ENCODE measurements at regions not wholly inside any gene's neighbourhood (a gene's known extent, or its start where the extent isn't known, plus 50 kb on each side); places are given as distances from the start of the nearest gene placed in this dataset.

DNA sequence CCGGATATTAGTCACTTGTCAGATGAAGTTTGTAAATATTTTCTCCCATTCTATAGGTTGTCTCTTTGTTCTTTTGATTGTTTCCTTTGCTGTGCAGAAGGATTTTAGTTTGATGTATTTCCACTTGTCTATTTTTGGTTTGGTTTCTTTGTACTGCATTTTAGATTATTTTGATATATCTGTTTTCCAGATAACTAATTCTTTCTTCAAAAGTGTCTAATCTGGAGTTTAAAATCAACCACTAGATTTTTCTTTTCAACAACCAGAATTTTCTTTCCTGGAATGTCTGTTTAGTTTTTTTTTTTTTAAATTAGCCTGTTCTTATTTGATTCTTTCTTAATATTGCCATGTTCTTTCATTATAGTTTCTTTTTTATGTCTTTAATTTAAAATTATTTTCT, 116.8 kb upstream of the INHBA start:
- Histone ChIP-seq H3K27ac (ENCODE audit: low read depth, low read length) (no peak overlapping the region), H3K4me3 (ENCODE audit: low read depth, low read length) (no peak overlapping the region), H3K79me2 (ENCODE audit: control insufficient read depth, insufficient read depth, low read length, unreplicated experiment) (no peaks in the 10 kb centered on the region), H3K4me1 (ENCODE audit: control insufficient read depth, insufficient read depth, low read length, unreplicated experiment) (peaks cover 11% of the 10 kb centered on the region), H3K27me3 (ENCODE audit: insufficient read depth, low read length) (no peaks in the 10 kb centered on the region), H2AFZ (ENCODE audit: low read length, unreplicated experiment) (no peak overlapping the region), H3K36me3 (ENCODE audit: insufficient read depth, low read length) (no peaks in the 10 kb centered on the region)

DNA sequence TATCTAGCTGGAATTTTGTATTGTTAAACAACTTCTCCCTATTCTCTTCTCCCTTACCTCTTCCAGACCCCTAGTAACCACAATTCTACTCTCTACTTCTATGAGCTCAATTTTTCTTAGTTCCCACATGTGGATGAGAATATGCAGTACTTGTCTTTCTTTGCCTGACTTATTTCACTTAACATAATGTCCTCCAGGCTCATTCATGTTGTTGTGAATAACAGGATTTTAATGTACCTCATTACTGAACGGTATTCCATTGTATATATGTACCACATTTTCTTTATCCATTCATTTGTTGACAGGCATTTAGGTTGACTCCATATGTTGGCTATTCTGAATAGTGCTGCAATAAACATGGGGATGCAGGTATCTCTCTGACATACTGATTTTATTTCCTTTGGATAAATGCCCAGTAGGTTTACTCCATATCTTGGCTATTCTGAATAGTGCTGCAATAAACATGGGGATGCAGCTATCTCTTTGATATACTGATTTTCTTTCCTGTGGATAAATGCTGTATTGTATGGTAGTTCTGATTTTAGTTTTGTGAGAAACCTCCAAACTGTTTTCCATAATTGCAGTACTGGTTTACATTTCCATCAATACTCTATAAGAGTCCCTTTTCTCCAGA, 116.0 kb upstream of the INHBA start:
- Histone ChIP-seq H3K27ac (ENCODE audit: low read depth, low read length) (no peak overlapping the region), H3K36me3 (ENCODE audit: insufficient read depth, low read length) (no peaks in the 10 kb centered on the region), H2AFZ (ENCODE audit: low read length, unreplicated experiment) (no peak overlapping the region), H3K4me3 (ENCODE audit: low read depth, low read length) (no peak overlapping the region), H3K79me2 (ENCODE audit: control insufficient read depth, insufficient read depth, low read length, unreplicated experiment) (no peaks in the 10 kb centered on the region), H3K27me3 (ENCODE audit: insufficient read depth, low read length) (no peaks in the 10 kb centered on the region), H3K4me1 (ENCODE audit: control insufficient read depth, insufficient read depth, low read length, unreplicated experiment) (peaks cover 4% of the 10 kb centered on the region)

DNA sequence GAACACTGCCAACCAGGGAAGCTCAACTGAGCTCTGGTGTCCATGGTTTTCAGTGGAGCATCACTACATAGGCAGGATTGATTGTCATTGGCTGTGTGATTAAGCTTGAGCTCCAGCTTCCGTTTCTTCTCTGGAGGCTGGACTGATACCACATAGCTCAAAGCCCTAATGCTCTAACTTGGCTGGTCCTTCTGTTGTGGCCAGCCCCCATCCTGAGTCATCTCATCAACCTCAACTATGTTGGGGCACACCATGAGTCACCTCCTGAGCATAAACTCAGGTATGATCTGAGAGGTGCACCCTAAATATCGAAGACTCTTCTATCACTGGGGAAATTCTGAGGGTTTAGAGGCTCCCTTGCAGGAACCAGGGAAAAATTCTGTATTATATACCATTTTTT, 114.5 kb upstream of the INHBA start:
- no peak overlapping the region for H3K4me3 ChIP-seq (ENCODE audit: low read depth, low read length)
- H3K4me1 ChIP-seq (ENCODE audit: control insufficient read depth, insufficient read depth, low read length, unreplicated experiment): peaks cover 4% of the 10 kb centered on the region
- no peaks in the 10 kb centered on the region for H3K27me3 ChIP-seq (ENCODE audit: insufficient read depth, low read length)
- no peak overlapping the region for H3K27ac ChIP-seq (ENCODE audit: low read depth, low read length)
- no peaks in the 10 kb centered on the region for H3K36me3 ChIP-seq (ENCODE audit: insufficient read depth, low read length)
- H3K79me2 ChIP-seq (ENCODE audit: control insufficient read depth, insufficient read depth, low read length, unreplicated experiment): no peaks in the 10 kb centered on the region
- H2AFZ ChIP-seq (ENCODE audit: low read length, unreplicated experiment): no peak overlapping the region

DNA sequence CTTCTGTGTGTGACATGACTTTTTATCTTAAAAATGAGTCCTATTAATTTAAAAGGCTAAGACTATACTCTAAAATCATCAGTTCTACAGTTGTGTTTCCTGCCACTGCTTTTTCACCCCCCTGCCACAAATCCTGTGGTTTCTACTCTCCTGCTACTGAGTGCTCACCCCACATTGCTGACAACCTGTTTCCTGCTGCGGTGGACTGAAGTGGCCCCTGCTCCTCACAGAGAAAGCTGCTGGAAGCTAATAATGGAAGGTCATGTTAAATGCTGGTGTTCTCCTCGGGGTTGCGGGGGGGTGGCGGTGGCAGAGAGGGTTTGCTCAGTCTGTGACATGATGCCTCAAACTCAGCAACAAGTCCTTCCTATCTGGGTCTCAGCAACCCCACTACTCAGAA, 113.2 kb upstream of the INHBA start:
- Histone ChIP-seq H3K4me1 (ENCODE audit: control insufficient read depth, insufficient read depth, low read length, unreplicated experiment) (peaks cover 4% of the 10 kb centered on the region), H3K27me3 (ENCODE audit: insufficient read depth, low read length) (no peaks in the 10 kb centered on the region), H3K27ac (ENCODE audit: low read depth, low read length) (no peak overlapping the region), H3K79me2 (ENCODE audit: control insufficient read depth, insufficient read depth, low read length, unreplicated experiment) (no peaks in the 10 kb centered on the region), H2AFZ (ENCODE audit: low read length, unreplicated experiment) (no peak overlapping the region), H3K4me3 (ENCODE audit: low read depth, low read length) (no peak overlapping the region), H3K36me3 (ENCODE audit: insufficient read depth, low read length) (no peaks in the 10 kb centered on the region)

DNA sequence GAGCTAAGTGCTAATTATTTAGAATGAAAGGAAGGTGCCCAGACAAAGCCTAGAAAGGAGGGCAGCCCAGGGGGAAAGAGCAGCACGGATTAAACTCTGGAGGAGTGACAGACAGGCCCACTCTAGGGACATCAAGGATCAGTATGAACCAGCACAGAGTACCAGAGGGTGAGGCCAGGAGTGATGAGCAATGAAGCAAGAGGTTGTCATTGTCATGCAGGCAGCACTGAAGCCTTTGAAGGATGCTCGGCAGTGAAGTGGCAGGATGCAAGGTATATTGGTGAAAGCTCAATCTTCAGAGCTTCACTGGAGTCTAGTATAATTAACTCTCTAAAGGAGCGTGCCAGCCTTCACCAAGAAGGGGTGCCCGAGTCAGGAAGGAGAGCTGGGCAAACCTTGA, 112.0 kb upstream of the INHBA start:
- no peaks in the 10 kb centered on the region for H3K36me3 ChIP-seq (ENCODE audit: insufficient read depth, low read length)
- H3K27me3 ChIP-seq (ENCODE audit: insufficient read depth, low read length): no peaks in the 10 kb centered on the region
- no peaks in the 10 kb centered on the region for H3K79me2 ChIP-seq (ENCODE audit: control insufficient read depth, insufficient read depth, low read length, unreplicated experiment)
- H3K4me1 ChIP-seq (ENCODE audit: control insufficient read depth, insufficient read depth, low read length, unreplicated experiment): peaks cover 4% of the 10 kb centered on the region
- no peak overlapping the region for H3K4me3 ChIP-seq (ENCODE audit: low read depth, low read length)
- no peak overlapping the region for H3K27ac ChIP-seq (ENCODE audit: low read depth, low read length)
- H2AFZ ChIP-seq (ENCODE audit: low read length, unreplicated experiment): no peak overlapping the region

DNA sequence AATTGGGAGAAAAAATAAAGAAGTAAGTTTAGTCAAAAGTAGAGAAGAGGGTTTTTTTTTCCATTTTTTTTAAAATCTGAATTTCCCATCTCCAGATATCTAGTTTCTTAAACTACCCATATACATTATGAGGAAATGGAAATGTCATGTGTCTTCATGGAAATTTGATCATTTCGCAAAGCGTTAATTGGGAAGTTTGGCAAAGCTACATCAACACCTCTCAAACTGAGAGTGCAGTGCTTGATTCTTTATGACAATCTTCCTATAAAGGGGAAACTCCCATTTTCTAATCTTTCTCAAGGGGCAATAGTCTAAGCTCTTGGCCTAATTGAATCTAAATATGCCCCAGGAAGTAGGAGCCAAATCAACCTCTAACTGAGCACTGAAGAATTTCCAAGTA, 110.4 kb upstream of the INHBA start:
- Histone ChIP-seq H3K4me3 (ENCODE audit: low read depth, low read length) (no peak overlapping the region), H3K79me2 (ENCODE audit: control insufficient read depth, insufficient read depth, low read length, unreplicated experiment) (no peaks in the 10 kb centered on the region), H3K36me3 (ENCODE audit: insufficient read depth, low read length) (no peaks in the 10 kb centered on the region), H3K27me3 (ENCODE audit: insufficient read depth, low read length) (no peaks in the 10 kb centered on the region), H3K4me1 (ENCODE audit: control insufficient read depth, insufficient read depth, low read length, unreplicated experiment) (peaks cover 4% of the 10 kb centered on the region), H2AFZ (ENCODE audit: low read length, unreplicated experiment) (no peak overlapping the region), H3K27ac (ENCODE audit: low read depth, low read length) (no peak overlapping the region)

DNA sequence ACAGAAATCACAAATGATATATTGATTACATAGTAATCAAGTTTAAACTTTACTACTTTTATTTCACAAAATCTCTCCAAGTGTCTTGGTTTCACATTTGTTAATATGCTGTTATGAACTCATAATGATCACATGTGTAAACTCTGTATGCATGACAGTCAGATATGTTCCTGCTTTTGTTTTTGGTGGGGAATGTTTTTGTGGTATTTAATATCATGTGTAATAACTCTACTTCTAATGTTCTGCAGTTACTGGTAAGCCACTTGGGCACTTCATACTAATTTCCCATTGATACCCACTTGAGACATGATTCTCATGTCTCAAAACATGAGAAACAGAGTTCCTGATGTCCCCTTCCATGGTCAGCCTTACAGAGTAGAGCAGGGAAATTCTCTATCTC, 109.1 kb upstream of the INHBA start:
- Histone ChIP-seq H3K27ac (ENCODE audit: low read depth, low read length) (no peak overlapping the region), H3K4me1 (ENCODE audit: control insufficient read depth, insufficient read depth, low read length, unreplicated experiment) (no peaks in the 10 kb centered on the region), H3K79me2 (ENCODE audit: control insufficient read depth, insufficient read depth, low read length, unreplicated experiment) (no peaks in the 10 kb centered on the region), H2AFZ (ENCODE audit: low read length, unreplicated experiment) (no peak overlapping the region), H3K36me3 (ENCODE audit: insufficient read depth, low read length) (no peaks in the 10 kb centered on the region), H3K27me3 (ENCODE audit: insufficient read depth, low read length) (no peaks in the 10 kb centered on the region), H3K4me3 (ENCODE audit: low read depth, low read length) (no peak overlapping the region)

DNA sequence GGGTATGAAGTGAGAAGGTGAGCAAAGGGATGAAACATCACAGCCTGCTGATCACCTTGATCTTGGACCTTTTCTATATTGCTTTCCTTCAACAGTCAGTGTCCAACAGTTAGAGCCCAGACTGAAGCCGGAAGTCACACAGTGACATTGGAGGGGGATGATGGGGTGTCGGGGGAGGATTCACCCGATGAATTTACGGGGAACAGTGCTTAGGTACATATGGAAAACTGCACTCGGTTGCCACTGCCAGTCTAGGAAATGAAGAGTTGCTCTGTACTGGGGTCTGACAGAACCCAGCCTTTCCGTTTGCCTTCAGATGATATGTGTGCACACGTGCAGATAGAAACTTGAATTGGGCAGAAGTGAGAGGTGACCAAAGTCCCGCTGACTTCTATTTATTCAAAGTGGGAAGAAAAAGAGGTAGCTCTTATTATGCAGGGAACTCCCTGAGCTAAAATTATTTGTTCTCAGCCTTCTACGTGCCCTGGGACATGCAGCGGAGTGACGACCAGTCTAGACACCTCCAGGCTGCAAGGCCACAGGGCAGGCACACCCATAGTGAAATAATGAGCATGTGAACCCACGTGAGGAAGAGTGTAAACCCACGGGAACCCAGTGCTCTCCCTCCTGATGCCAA, 107.2 kb upstream of the INHBA start:
- no peaks in the 10 kb centered on the region for H3K79me2 ChIP-seq (ENCODE audit: control insufficient read depth, insufficient read depth, low read length, unreplicated experiment)
- H3K4me1 ChIP-seq (ENCODE audit: control insufficient read depth, insufficient read depth, low read length, unreplicated experiment): no peaks in the 10 kb centered on the region
- no peak overlapping the region for H3K27ac ChIP-seq (ENCODE audit: low read depth, low read length)
- no peaks in the 10 kb centered on the region for H3K36me3 ChIP-seq (ENCODE audit: insufficient read depth, low read length)
- H3K4me3 ChIP-seq (ENCODE audit: low read depth, low read length): no peak overlapping the region
- no peak overlapping the region for H2AFZ ChIP-seq (ENCODE audit: low read length, unreplicated experiment)
- no peaks in the 10 kb centered on the region for H3K27me3 ChIP-seq (ENCODE audit: insufficient read depth, low read length)

DNA sequence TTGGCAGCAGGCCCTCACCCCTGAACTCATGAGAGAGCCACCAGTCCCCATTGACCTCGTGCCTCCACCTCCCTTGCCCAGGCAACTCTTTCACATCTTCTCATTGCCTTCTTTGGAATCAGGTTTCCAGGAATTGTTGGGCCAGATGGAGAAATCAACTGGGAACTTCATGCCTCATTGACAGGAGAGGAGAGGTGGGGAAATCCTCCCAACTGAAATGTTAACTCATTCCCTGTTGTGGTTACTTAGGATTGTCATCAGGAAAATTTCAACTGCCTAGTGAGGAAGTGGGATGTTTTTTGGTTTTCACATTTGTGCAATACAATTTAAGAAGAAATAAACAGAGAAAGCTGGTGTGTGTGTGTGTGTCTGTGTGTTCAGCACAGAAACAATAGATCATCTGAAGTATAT, 106.6 kb upstream of the INHBA start:
- H2AFZ ChIP-seq (ENCODE audit: low read length, unreplicated experiment): no peak overlapping the region
- H3K79me2 ChIP-seq (ENCODE audit: control insufficient read depth, insufficient read depth, low read length, unreplicated experiment): no peaks in the 10 kb centered on the region
- H3K36me3 ChIP-seq (ENCODE audit: insufficient read depth, low read length): no peaks in the 10 kb centered on the region
- no peak overlapping the region for H3K27ac ChIP-seq (ENCODE audit: low read depth, low read length)
- H3K4me3 ChIP-seq (ENCODE audit: low read depth, low read length): no peak overlapping the region
- no peaks in the 10 kb centered on the region for H3K27me3 ChIP-seq (ENCODE audit: insufficient read depth, low read length)
- no peaks in the 10 kb centered on the region for H3K4me1 ChIP-seq (ENCODE audit: control insufficient read depth, insufficient read depth, low read length, unreplicated experiment)

DNA sequence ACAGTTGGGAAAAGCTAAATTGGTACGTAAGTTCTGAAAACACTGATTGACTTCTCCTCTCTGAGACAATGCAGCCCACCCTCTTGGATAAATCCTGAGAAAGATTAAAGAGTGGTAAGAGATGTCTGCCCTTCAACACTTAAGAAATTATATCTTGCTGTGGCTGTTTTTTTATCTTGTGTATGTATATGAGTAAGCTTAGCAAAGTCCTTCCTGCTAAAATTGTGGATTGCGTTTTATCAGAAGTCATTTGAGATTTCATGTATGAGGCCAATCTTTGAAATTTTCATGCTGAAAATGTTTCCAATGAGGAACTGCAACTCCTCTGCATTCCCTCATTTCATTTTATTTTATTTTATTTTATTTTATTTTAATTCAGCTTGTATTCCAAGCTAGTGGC, 106.2 kb upstream of the INHBA start:
- Histone ChIP-seq H2AFZ (ENCODE audit: low read length, unreplicated experiment) (no peak overlapping the region), H3K4me3 (ENCODE audit: low read depth, low read length) (no peak overlapping the region), H3K79me2 (ENCODE audit: control insufficient read depth, insufficient read depth, low read length, unreplicated experiment) (no peaks in the 10 kb centered on the region), H3K27ac (ENCODE audit: low read depth, low read length) (no peak overlapping the region), H3K27me3 (ENCODE audit: insufficient read depth, low read length) (no peaks in the 10 kb centered on the region), H3K36me3 (ENCODE audit: insufficient read depth, low read length) (no peaks in the 10 kb centered on the region), H3K4me1 (ENCODE audit: control insufficient read depth, insufficient read depth, low read length, unreplicated experiment) (no peaks in the 10 kb centered on the region)

DNA sequence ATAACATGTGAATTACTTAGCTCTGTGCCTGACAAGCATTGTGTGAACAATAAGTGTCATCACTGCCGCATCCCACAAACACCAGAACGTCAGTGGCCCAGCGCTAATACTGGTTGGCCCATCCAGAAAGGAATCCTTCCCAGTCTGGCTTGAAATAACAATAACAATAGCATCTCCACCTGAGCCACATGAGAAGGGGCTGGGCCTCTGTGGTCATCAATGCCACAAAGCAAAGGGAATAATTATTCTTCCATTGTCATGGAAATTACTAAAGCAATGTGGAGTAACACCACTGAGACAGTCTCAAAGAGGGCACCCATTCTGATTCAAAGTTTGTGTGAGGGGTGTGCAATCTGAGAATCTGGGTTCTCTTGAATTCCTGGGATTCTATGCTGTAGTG, 105.7 kb upstream of the INHBA start:
- Histone ChIP-seq H3K27ac (ENCODE audit: low read depth, low read length) (no peak overlapping the region), H3K36me3 (ENCODE audit: insufficient read depth, low read length) (no peaks in the 10 kb centered on the region), H3K79me2 (ENCODE audit: control insufficient read depth, insufficient read depth, low read length, unreplicated experiment) (no peaks in the 10 kb centered on the region), H3K4me1 (ENCODE audit: control insufficient read depth, insufficient read depth, low read length, unreplicated experiment) (no peaks in the 10 kb centered on the region), H2AFZ (ENCODE audit: low read length, unreplicated experiment) (no peak overlapping the region), H3K4me3 (ENCODE audit: low read depth, low read length) (no peak overlapping the region), H3K27me3 (ENCODE audit: insufficient read depth, low read length) (no peaks in the 10 kb centered on the region)
